ENCODE measurements at regions not wholly inside any gene's neighbourhood (a gene's known extent, or its start where the extent isn't known, plus 50 kb on each side); places are given as distances from the start of the nearest gene placed in this dataset.
"Not testable (repeated sequence)": the region's sequence is repeated elsewhere in the genome, so short reads cannot be mapped to it uniquely, and the experiment has no call there.

GRCh38 chr12:114119316-114119715 lies 153.2 kb upstream of the RBM19 start:
- no peak for DNase-seq

- DNase-seq: no peak
Measured at GRCh38 chr12:114096461-114096860, 130.3 kb upstream of the RBM19 start.

DNA sequence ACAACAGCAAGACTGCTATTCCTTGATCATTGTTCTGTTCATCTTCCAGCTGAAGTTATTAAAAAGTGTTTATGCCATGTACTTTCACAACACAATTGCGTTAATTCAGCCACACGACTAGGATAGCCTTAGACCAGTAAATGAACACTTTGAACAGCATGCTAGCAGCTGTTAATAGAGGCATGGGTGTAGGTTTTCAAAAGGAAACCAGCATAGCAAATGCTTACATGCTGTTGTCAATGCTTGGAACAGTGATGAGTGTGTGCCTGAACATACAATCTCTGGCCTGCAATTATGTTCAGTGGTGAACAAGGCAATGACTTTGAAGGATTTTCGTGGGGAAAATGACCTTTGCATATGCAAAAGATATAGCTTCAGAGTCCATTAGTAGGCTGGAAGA lies 127.4 kb upstream of the RBM19 start:
- no peak for DNase-seq

DNA sequence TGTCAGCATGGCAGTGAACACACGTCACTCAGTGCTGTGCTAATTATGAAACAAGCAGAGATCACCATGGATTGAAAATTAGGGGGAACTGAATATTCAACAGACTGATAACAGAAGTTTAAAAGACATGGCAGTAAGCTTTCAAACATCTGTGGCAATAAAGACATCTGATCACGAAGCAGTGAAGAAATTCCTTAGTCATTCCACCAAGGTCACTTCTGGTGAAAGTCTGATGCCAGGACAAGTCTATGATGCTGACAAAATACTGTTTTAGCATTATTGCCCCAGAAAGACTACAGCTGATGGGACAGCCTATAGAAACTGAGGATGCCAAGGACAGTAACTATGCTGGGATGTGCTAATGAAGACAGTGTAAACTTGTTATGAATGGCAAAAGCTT lies 126.9 kb upstream of the RBM19 start:
- DNase-seq: no peak

GRCh38 chr12:114090211-114090610 lies 124.1 kb upstream of the RBM19 start:
- no peak for DNase-seq

- no peak for DNase-seq
Measured at GRCh38 chr12:114073076-114073475, 107.0 kb upstream of the RBM19 start.

- no peak for DNase-seq
Measured at GRCh38 chr12:114069507-114069906, 103.4 kb upstream of the RBM19 start.

- DNase-seq: no peak
Measured at GRCh38 chr12:114064497-114064896, 98.4 kb upstream of the RBM19 start.

DNA sequence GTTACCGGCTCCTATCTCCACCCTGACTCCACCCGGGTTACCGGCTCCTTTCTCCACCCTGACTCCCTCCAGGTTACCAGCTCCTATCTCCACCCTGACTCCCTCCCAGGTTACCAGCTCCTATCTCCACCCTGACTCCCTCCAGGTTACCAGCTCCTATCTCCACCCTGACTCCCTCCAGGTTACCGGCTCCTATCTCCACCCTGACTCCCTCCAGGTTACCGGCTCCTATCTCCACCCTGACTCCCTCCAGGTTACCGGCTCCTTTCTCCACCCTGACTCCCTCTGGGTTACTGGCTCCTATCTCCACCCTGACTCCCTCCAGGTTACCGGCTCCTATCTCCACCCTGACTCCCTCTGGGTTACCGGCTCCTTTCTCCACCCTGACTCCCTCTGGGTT lies 97.9 kb upstream of the RBM19 start:
- not testable (repeated sequence) for DNase-seq

GRCh38 chr12:114063435-114063834 lies 97.3 kb upstream of the RBM19 start:
- DNase-seq: no peak

DNA sequence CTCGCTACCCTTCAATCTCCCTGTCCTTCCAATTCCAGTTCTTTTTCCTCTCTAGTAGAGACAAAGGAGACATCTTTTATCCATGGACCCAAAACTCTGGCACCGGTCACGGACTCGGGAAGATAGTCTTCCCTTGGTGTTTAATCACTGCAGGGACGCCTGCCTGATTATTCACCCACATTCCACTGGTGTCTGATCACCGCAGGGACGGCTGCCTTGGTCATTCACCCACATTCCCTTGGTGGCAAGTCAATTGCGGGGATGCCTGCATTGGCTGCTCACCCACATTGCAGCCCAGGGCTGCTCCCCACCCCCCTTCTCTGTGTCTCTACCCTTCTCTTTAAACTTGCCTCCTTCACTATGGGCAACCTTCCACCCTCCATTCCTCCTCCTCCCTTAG lies 90.2 kb upstream of the RBM19 start:
- not testable (repeated sequence) for DNase-seq

GRCh38 chr12:114054982-114055381 lies 88.9 kb upstream of the RBM19 start:
- DNase-seq: no peak

DNA sequence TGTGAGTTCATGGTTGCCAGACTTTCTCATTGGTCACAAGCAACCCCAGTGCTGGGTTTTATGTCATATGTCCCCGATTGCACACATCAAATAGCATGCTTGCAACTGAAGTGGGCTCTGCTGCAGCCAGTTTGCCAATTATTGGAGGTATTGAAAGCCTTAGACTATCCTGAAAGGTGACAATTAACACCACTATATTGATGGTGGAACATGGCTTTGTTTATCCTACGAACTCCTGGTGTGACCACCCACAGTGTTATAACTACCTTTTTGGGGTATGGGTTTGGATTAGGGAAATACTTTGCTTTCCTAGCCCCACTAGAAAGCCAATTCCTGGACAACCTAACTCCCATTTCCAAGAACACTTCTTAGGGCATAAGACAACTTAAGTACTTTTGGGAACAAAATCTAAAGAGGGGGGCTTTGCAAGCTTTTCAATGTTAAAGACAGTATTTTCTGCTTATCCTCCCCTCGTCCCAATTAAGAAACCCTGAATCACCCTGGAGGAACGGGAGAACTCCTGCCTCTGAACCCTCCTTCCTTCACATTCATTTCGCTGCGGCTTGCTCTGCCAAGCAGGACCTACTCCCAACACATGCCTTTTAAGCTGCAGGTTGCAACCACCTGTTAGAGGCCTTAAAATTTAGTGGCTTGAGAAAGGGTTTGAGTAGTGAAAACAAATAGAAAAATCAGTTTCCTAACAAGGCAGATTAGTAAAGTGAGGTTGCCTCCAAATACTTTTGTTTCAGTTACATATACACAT lies 80.3 kb upstream of the RBM19 start:
- no peak for DNase-seq

GRCh38 chr12:114045349-114045748 lies 79.2 kb upstream of the RBM19 start:
- no peak for DNase-seq

DNA sequence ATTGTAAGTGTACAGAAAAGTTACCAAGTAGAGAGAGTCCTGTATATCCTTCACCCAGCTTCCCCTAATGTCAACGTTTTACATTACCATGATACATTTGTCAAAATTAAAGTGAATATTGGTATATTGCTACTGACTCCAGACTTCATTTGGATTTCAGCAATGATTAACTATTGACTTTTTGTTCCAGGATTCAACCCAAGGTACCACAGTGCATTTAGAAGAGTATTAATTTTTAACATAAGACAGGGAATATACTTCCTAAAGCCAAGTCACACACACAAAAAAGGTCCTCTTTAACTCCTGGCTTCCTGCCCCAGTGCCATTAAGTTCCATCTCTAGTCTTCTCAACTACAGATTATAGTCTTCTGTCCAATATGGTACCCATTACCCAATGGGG lies 75.5 kb upstream of the RBM19 start:
- DNase-seq: no peak

DNA sequence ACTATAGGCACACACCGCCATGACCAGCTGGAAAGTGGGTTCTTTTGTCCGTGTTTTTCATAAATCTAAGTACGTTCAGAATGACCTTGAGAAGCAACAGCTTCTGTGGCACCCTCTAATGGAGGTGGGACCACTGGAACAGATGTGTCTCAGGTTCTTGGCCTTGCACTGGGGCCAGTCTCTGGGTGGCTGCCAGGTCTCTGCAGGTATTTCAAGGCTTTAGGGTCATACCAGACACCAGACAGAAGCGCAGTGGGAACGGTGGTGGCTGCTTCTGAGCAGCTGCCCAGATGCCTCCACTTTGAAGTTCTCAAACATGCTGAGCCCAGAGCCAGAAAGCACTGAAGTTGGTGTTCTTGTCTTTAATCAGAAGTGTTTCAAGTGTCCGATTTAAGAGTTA lies 75.0 kb upstream of the RBM19 start:
- no peak for DNase-seq

GRCh38 chr12:114038962-114039361 lies 72.8 kb upstream of the RBM19 start:
- DNase-seq: no peak

DNA sequence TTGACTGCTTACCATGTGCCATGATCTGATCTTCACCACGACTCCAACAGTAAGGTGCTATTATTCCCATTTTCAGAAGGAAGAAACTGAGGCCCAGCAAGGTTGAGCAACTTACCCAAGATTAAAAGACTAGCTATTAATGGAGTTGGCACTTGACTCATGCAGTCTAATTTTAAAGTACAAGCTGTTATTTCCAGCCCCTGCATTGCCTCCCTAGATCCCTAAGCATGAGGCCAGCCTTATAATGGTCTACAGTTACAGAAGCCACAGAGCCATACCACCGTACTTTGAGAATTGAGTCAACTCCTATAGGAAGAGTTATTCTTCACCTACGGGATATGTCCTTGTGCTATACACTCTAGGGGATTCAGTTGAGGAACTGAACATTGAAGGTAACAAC lies 66.7 kb upstream of the RBM19 start:
- DNase-seq: no peak

- no peak for DNase-seq
Measured at GRCh38 chr12:114030451-114030850, 64.3 kb upstream of the RBM19 start.

- DNase-seq: no peak
Measured at GRCh38 chr12:114026805-114027204, 60.7 kb upstream of the RBM19 start.

GRCh38 chr12:114025935-114026334 lies 59.8 kb upstream of the RBM19 start:
- no peak for DNase-seq

DNA sequence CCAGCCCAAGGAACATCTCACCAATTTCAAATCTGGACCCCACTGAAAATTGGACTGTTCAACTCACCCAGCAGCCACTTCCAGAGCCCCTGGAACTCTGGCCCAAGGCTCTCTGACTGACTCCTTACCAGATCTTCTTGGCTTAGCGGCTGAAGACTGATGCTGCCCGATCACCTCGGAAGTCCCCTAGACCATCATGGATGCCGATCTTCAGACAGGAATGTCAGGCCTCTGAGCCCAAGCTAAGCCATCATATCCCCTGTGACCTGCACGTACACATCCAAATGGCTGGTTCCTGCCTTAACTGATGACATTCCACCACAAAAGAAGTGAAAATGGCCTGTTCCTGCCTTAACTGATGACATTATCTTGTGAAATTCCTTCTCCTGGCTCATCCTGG lies 56.0 kb upstream of the RBM19 start:
- DNase-seq: not testable (repeated sequence)

DNA sequence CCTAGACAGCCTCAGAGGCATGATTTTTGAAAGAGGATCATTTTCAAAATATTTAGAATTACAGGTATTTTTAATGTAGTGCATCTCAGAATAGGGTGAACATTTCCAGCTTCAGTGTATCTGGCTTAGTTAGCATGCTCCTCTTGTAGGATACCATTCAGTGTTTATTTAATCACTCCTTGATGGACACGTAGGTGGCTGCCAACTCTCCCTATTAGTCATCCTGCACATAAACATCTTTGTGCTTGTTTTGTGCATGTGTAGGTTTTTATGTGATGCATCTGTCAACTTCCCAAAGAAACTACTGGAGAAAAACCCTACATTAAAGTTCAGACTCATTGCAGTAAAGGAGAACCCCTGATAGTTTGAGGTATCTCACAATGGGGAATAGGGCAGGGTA lies 52.5 kb upstream of the RBM19 start:
- DNase-seq: no peak

Measured in MV-4-11 (cell line).